ENCODE measurements at regions not wholly inside any gene's neighbourhood (a gene's known extent, or its start where the extent isn't known, plus 50 kb on each side); places are given as distances from the start of the nearest gene placed in this dataset.

DNA sequence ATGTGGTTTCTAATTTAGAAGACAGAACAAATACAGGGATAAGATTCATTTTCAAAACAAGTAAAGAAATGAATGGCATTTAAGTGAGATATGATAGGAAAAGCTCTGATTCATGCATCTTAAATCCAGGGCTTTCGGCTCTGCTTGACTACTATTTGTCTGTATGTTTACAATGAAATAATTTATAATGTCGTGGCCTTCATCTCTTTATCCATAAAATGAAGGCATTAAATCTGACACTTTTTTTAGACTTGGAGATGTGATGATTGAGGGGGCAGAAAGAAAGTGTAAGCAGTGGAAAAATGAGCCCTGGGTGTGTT is 115.7 kb upstream of the KIT start:
- TF ChIP-seq TEAD4 (IDR thresholded peaks at IDR 0.05; ENCODE audit: low read depth, low read length) (no peak), NRF1 (IDR thresholded peaks at IDR 0.05; ENCODE audit: low read depth, low read length) (no peak), ZNF274 (IDR thresholded peaks at IDR 0.05; ENCODE audit: borderline replicate concordance, extremely low read depth, low read length) (no peak), EGR1 (IDR thresholded peaks at IDR 0.05; ENCODE audit: borderline replicate concordance, low read depth, low read length) (no peak), BRCA1 (IDR thresholded peaks at IDR 0.05; ENCODE audit: low read depth, low read length) (no peak)
- TF ChIP-seq, protein P1, sequence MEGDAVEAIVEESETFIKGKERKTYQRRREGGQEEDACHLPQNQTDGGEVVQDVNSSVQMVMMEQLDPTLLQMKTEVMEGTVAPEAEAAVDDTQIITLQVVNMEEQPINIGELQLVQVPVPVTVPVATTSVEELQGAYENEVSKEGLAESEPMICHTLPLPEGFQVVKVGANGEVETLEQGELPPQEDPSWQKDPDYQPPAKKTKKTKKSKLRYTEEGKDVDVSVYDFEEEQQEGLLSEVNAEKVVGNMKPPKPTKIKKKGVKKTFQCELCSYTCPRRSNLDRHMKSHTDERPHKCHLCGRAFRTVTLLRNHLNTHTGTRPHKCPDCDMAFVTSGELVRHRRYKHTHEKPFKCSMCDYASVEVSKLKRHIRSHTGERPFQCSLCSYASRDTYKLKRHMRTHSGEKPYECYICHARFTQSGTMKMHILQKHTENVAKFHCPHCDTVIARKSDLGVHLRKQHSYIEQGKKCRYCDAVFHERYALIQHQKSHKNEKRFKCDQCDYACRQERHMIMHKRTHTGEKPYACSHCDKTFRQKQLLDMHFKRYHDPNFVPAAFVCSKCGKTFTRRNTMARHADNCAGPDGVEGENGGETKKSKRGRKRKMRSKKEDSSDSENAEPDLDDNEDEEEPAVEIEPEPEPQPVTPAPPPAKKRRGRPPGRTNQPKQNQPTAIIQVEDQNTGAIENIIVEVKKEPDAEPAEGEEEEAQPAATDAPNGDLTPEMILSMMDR (IDR thresholded peaks at IDR 0.05; ENCODE audit: control extremely low read depth in 1 of 3, insufficient read depth in 1 of 3, low read depth in 1 of 3, low read length in 3 of 3): no peak
